Thyroid gland (tissue), 4 donors: ENCODE measurements at regions not wholly inside any gene's neighbourhood (a gene's known extent, or its start where the extent isn't known, plus 50 kb on each side); places are given as distances from the start of the nearest gene placed in this dataset.

Experiments used
- POLR2A ChIP-seq, 2 donors: fragments of 450-650 bp; IDR thresholded peaks; one replicate each; pipeline ENCODE4 v1.6.1; 2017; ENCODE audit warnings: antibody characterized with exemption in 2 of 2, mild to moderate bottlenecking in 2 of 2, moderate library complexity in 1 of 2
- TF ChIP-seq, protein P1 (sequence below), 6 experiments: fragments of 200-600 bp in 3 of 6; fragments of 450-650 bp in 3 of 6; sonication (generic) in 3 of 6; IDR thresholded peaks; one replicate each; pipeline ENCODE4 v1.5.1; 2016 to 2019; ENCODE audit warnings: antibody characterized with exemption in 6 of 6, mild to moderate bottlenecking in 2 of 6, inconsistent platforms in 1 of 6, moderate library complexity in 1 of 6

DNA sequence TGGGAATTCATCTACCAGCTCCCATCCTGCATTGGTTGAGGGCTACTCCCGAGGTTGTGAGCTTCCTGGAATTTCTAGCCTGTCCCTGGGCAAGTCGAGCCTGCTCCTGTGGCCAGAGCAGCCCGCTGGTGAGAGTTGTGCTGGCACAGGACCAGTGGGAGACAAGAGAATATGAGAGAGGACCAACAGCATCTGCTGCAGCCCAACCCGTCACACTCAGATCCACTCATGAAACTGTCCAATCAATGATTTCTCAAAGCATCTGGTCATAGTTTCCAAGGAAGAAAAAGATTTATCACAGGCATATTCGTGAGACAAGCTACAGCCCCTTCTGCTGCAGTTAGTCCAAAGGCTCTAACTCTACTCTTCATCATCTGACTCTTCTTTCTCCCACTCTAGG is 64.4 kb upstream of the RAI14 start:
- TF ChIP-seq, protein P1, sequence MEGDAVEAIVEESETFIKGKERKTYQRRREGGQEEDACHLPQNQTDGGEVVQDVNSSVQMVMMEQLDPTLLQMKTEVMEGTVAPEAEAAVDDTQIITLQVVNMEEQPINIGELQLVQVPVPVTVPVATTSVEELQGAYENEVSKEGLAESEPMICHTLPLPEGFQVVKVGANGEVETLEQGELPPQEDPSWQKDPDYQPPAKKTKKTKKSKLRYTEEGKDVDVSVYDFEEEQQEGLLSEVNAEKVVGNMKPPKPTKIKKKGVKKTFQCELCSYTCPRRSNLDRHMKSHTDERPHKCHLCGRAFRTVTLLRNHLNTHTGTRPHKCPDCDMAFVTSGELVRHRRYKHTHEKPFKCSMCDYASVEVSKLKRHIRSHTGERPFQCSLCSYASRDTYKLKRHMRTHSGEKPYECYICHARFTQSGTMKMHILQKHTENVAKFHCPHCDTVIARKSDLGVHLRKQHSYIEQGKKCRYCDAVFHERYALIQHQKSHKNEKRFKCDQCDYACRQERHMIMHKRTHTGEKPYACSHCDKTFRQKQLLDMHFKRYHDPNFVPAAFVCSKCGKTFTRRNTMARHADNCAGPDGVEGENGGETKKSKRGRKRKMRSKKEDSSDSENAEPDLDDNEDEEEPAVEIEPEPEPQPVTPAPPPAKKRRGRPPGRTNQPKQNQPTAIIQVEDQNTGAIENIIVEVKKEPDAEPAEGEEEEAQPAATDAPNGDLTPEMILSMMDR (IDR thresholded peaks at IDR 0.05), result no peak
- TF ChIP-seq POLR2A (IDR thresholded peaks at IDR 0.05), result no peak
